Dendritic cell treated with granulocyte-macrophage colony-stimulating factor and Interleukin-4, amounts not matched to agents 40 ng/mL and 50 ng/mL, for 4 days (primary cell): ENCODE measurements at regions not wholly inside any gene's neighbourhood (a gene's known extent, or its start where the extent isn't known, plus 50 kb on each side); places are given as distances from the start of the nearest gene placed in this dataset.
"Not testable (repeated sequence)": the region's sequence is repeated elsewhere in the genome, so short reads cannot be mapped to it uniquely, and the experiment has no call there.

Experiments used
- H3K27ac Mint-ChIP-seq: one replicate; pipeline ENCODE4 v1.8.0; 2022; ENCODE audit warnings: mild to moderate bottlenecking, mixed read lengths
- H3K27me3 Mint-ChIP-seq: one replicate; pipeline ENCODE4 v1.8.0; 2022; ENCODE audit warnings: mild to moderate bottlenecking, mixed read lengths
- H3K36me3 Mint-ChIP-seq: one replicate; pipeline ENCODE4 v1.8.0; 2022; ENCODE audit warnings: low read depth, mixed read lengths
- H3K4me1 Mint-ChIP-seq: one replicate; pipeline ENCODE4 v1.8.0; 2022; ENCODE audit warnings: low read depth, mixed read lengths
- H3K4me3 Mint-ChIP-seq: one replicate; pipeline ENCODE4 v1.8.0; 2022; ENCODE audit warnings: mild to moderate bottlenecking, moderate library complexity, mixed read lengths
- H3K9me3 Mint-ChIP-seq: one replicate; pipeline ENCODE4 v1.8.0; 2022; ENCODE audit warnings: mixed read lengths
- intact Hi-C: fragments of 100-400 bp; cut with micrococcal nuclease; formaldehyde crosslinking; loops from one replicate; pipeline ENCODE4 v1.15.0; 2022

DNA sequence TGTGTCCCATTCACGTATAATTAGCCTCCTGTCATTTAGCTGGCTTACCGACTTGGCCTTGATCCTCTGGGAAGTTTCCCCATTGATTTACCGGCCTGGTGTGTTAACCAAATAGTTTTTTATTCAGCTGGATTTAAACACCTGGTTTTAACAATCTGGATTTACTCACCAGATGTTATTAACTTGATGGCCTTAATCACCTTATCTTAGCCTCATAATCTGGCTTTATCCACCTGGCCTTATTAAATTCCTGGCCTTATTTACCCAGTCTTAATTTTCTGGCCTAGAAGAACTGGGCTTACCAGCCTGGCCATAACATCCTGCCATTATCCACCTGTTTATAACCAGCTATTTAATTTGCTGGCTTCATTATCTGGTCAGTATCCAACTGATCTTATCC is 89.9 kb downstream of the IL12A start:
- no peaks in the 10 kb centered on the region for H3K4me1 Mint-ChIP-seq
- H3K36me3 Mint-ChIP-seq: no peaks in the 10 kb centered on the region
- H3K4me3 Mint-ChIP-seq: no peak overlapping the region
- H3K27me3 Mint-ChIP-seq: no peaks in the 10 kb centered on the region
- H3K9me3 Mint-ChIP-seq: no peaks in the 10 kb centered on the region
- H3K27ac Mint-ChIP-seq: no peak overlapping the region
- intact Hi-C loops: no loop called here

DNA sequence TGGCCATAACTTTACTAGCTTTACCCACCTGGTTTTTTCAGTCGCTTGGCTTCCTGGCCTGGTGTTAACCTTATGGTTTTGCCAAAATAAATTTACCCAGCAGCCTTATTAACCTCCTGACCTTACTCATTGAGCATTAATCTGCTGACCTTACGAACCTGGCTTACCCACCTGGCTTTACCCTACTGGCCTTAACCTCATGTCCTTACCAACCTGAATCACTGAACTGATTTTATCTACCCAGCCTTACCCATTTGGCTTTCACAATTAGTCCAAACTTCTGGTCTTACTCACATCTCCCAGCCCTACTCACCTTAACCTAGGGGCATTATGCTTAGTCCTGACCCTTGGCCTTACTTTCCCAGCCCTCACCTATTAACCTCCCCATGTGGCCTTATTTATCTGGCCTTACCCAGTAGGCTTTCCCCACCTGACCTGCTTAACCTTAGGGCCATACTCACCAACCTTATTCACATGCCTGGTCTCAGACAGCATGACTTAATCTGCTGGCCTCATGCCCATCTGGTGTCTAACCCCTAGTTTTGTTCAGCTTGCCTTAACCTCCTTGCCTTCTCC is 93.4 kb downstream of the IL12A start:
- Mint-ChIP-seq H3K4me1 (no peaks in the 10 kb centered on the region), H3K27me3 (no peaks in the 10 kb centered on the region), H3K36me3 (no peaks in the 10 kb centered on the region), H3K4me3 (no peak overlapping the region), H3K27ac (no peak overlapping the region), H3K9me3 (no peaks in the 10 kb centered on the region)
- intact Hi-C loops: no loop called here

DNA sequence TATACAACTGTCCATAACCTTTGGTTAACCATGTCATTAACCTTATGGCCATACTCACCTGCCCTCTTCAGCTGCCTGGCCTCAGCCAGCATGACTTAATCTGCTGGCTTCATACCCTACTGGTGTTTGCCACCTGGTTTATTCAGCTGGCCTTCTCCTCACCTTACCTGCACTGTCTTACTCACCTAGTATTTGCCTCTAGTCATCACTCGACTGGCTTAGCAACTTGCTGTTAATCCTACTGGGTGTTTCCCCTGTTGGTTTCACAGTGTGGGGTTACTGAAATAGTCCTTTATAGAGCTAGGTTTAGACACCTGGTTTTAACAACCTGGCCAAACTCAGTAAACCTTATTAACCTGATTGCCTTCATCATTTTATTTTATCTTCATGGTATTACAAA is 96.4 kb downstream of the IL12A start:
- H3K4me3 Mint-ChIP-seq: no peak overlapping the region
- intact Hi-C loops: no loop called here
- no peaks in the 10 kb centered on the region for H3K9me3 Mint-ChIP-seq
- no peak overlapping the region for H3K27ac Mint-ChIP-seq
- H3K4me1 Mint-ChIP-seq: no peaks in the 10 kb centered on the region
- no peaks in the 10 kb centered on the region for H3K36me3 Mint-ChIP-seq
- no peaks in the 10 kb centered on the region for H3K27me3 Mint-ChIP-seq

DNA sequence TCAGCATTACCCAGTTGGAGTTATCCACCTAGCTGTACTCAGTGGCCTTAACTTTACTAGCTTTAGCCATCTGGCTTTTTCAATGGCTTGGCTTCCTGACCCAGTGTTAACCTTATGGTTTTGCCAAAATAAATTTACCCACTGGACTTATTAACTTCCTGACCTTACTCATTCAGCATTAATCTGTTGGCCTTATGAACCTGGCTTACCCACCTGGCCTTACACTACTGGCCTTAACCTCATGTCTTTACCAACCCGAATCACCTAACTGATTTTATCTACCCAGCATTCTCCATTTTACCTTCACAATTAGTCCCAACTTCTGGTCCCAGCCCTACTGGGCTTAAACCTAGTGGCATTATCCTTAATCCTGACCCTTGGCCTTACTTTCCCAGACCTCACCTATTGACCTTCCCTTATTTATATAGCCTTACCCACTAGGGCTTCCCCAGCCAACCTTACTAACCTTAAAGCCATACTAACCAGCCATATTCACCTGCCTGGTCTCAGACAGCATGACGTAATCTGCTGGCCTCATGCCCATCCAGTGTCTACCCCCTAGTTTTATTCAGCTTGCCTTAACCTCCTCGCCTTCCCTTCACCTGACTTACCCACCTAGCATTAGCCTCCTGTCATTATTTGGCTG is 100.0 kb downstream of the IL12A start:
- H3K9me3 Mint-ChIP-seq: no peaks in the 10 kb centered on the region
- no peak overlapping the region for H3K4me3 Mint-ChIP-seq
- no peaks in the 10 kb centered on the region for H3K36me3 Mint-ChIP-seq
- H3K27me3 Mint-ChIP-seq: no peaks in the 10 kb centered on the region
- intact Hi-C loops: no loop called here
- H3K27ac Mint-ChIP-seq: no peak overlapping the region
- no peaks in the 10 kb centered on the region for H3K4me1 Mint-ChIP-seq

DNA sequence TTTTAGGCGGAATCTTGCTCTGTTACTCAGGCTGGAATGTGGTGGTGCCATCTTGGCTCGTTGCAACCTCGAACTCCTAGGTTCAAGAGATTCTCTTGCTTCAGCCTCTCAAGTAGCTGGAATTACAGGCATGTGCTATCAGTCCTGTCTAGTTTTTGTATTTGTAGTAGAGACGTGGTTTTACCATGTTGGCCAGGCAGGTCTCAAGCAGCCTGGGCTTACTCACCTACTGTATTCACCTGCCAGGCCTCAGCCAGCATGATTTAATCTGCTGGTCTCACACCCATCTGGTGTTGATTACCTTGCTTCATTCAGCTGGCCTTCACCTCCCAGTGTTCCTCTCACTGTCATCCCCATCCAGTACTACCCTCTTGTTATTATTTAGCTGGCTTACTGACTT is 102.0 kb downstream of the IL12A start:
- H3K27me3 Mint-ChIP-seq: no peaks in the 10 kb centered on the region
- no peaks in the 10 kb centered on the region for H3K9me3 Mint-ChIP-seq
- no peaks in the 10 kb centered on the region for H3K4me1 Mint-ChIP-seq

DNA sequence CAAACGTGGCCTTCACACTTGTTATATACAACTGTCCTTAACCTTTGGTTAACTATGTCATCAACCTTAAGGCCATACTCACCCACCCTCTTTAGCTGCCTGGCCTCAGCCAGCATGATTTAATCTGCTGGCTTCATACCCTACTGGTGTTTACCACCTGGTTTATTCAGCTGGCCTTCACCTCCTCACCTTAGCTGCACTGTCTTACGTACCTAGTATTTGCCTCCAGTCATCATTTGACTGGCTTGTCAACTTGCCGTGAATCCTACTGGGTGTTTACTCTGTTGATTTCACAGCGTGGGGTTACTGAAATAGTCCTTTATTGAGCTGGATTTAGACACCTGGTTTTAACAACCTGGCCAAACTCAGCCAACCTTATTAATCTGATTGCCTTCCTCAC is 102.8 kb downstream of the IL12A start:
- Mint-ChIP-seq H3K27me3 (no peaks in the 10 kb centered on the region), H3K27ac (no peak overlapping the region), H3K9me3 (no peaks in the 10 kb centered on the region), H3K36me3 (no peaks in the 10 kb centered on the region), H3K4me3 (no peak overlapping the region), H3K4me1 (no peaks in the 10 kb centered on the region)
- intact Hi-C loops: no loop called here

More for the DNA sequence above, 102.0 kb downstream of the IL12A start:
- intact Hi-C loops: no loop called here
- Mint-ChIP-seq H3K4me3 (no peak overlapping the region), H3K36me3 (no peaks in the 10 kb centered on the region), H3K27ac (no peak overlapping the region)

DNA sequence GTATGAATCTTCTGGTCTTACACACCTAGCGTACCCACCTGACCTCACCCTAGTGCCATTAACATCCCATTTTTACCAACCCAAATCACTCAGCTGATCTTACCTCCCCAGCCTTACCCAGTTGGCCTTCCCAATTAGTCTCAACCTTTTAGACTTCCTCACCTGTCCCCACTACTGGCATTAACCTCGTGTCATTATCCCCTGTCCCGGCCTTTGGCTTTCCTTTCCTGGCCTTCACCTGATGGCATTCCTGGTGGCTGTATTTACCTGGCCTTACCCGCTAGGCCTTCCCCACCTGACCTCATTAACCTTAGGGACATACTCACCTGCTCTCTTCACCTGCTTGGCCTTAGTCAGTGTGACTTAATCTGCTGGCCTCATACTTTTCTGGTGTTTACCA is 104.1 kb downstream of the IL12A start:
- Mint-ChIP-seq H3K36me3 (no peaks in the 10 kb centered on the region), H3K27me3 (no peaks in the 10 kb centered on the region), H3K27ac (no peak overlapping the region), H3K9me3 (no peaks in the 10 kb centered on the region), H3K4me3 (no peak overlapping the region), H3K4me1 (no peaks in the 10 kb centered on the region)
- intact Hi-C loops: no loop called here

DNA sequence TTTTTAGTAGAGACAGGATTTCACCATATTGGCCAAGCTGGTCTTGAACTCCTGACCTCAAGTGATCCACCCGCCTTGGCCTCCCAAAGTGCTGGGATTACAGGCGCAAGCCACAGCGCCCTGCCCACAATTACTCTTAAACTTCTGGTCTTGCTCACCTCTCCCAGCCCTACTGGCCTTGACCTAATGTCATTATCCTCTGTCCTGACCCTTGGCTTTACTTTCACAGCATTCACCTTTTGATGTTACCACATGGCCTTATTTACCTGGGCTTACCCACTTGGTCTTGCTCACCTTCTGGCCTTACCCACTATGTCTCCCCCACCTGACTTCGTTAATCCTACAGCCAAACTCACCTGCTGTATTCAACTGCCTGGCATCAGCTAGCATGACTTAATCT is 105.9 kb downstream of the IL12A start:
- Mint-ChIP-seq H3K36me3 (no peaks in the 10 kb centered on the region), H3K27me3 (no peaks in the 10 kb centered on the region), H3K27ac (no peak overlapping the region), H3K4me3 (no peak overlapping the region), H3K4me1 (peaks cover 1% of the 10 kb centered on the region), H3K9me3 (no peaks in the 10 kb centered on the region)
- intact Hi-C loops: no loop called here

DNA sequence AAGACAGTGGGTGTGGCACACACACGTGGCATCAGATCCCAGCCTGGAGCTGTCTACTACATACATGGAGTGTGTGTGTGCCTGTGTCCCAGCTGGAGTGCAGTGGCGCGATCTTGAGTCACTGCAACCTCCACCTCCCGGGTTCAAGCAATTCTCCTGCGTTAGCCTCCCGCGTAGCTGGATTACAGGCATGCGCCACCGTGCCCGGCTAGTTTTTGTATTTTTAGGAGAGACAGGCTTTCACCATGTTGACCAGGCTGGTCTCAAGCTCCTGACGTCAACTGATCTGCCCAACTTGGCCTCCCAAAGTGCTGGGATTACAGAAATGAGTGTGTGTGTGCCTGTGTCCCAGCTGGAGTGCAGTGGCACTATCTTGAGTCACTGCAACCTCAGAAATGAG is 108.8 kb downstream of the IL12A start:
- no peak overlapping the region for H3K27ac Mint-ChIP-seq
- intact Hi-C loops: no loop called here
- H3K27me3 Mint-ChIP-seq: peaks cover 2% of the 10 kb centered on the region
- no peaks in the 10 kb centered on the region for H3K9me3 Mint-ChIP-seq
- no peak overlapping the region for H3K4me3 Mint-ChIP-seq
- H3K36me3 Mint-ChIP-seq: no peaks in the 10 kb centered on the region
- H3K4me1 Mint-ChIP-seq: peaks cover 8% of the 10 kb centered on the region

DNA sequence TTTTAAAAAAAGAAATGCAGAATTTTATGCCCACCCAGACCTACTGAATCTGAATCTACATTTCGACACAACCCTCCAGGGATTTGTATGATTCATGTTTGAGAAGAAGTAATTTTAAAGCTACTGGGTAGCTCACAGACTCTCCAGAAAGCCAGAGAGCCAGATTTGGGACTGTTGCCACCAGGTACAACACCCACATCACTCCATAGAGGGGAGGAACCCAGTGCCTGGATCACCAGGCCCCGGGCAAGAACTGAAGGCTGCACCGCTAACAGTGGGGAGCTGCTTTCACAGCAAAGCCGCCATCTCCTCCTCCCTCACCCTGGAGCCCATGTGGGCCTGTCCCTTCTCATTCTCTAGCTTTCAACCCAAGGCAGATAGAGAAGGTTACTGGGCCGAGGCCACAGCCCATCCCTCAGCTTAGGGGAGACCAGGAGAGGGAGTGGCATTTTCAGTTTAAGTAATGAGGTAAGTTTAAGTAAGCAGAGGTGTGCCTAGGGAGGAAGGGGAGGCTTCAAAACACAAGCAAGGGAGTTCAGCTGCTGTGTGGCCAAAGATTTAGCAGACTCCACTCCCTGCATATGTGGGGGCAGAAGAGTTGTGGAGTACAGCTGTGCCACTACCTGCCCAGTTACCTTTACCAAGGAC is 109.8 kb downstream of the IL12A start:
- H3K4me1 Mint-ChIP-seq: peaks cover 8% of the 10 kb centered on the region
- no peaks in the 10 kb centered on the region for H3K9me3 Mint-ChIP-seq
- H3K36me3 Mint-ChIP-seq: no peaks in the 10 kb centered on the region
- no peak overlapping the region for H3K27ac Mint-ChIP-seq
- intact Hi-C loops: no loop called here
- H3K4me3 Mint-ChIP-seq: no peak overlapping the region
- peaks cover 2% of the 10 kb centered on the region for H3K27me3 Mint-ChIP-seq

DNA sequence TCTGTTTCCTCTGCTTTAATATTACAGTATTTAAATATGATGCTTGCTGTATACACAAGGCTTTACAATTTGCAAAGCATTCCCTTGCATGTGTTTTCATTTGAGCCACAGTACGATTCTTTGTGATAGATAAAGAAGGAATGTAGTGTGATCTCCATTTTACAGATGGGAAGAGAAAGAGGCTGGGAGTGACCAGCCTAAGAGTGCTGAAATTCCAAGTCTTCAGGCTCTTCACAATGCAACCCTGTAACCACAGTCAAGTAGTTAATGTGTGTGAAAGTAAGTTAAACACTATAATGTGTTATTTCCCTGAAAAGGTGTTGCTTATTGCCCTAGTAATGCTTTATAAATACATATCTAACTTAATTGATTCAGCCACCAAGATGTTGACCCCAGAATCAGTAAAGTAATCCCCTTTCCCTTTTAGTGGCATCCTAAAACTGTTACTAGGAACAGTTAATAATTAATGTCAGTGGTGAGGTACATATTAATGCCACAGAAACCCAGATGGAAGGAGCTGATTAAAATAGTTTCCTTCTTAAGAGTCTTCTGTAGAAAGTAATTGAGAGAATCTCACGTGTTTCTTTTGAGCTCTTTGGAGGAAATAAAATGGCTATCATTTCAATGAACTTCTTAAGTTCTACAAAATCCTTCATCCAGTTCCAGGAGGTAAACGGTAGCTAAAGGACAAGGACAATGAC is 110.4 kb downstream of the IL12A start:
- intact Hi-C loops: no loop called here
- H3K4me3 Mint-ChIP-seq: no peak overlapping the region
- H3K36me3 Mint-ChIP-seq: no peaks in the 10 kb centered on the region
- peaks cover 2% of the 10 kb centered on the region for H3K27me3 Mint-ChIP-seq
- peaks cover 8% of the 10 kb centered on the region for H3K4me1 Mint-ChIP-seq
- H3K9me3 Mint-ChIP-seq: no peaks in the 10 kb centered on the region
- no peak overlapping the region for H3K27ac Mint-ChIP-seq

DNA sequence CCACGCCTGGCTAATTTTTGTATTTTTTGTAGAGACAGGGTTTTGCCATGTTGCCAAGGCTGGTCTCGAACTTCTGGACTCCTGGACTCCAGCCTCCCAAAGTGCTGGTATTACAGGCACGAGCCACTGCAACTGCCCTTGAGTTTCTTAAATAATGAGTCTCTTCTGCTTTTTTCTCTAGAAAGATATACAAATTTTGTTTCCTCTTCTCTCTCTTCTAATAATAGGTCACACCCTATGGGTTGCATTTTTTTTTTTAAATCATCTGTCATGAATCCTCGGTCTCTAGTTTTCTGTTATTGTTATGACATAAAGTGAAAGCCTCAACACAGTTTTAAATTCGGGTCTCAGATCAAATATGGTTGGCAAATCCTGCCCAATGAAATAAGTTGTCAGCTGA is 111.2 kb downstream of the IL12A start:
- H3K27ac Mint-ChIP-seq: no peak overlapping the region
- peaks cover 2% of the 10 kb centered on the region for H3K27me3 Mint-ChIP-seq
- H3K9me3 Mint-ChIP-seq: no peaks in the 10 kb centered on the region
- no peak overlapping the region for H3K4me3 Mint-ChIP-seq
- H3K4me1 Mint-ChIP-seq: peaks cover 8% of the 10 kb centered on the region
- intact Hi-C loops: no loop called here
- no peaks in the 10 kb centered on the region for H3K36me3 Mint-ChIP-seq

DNA sequence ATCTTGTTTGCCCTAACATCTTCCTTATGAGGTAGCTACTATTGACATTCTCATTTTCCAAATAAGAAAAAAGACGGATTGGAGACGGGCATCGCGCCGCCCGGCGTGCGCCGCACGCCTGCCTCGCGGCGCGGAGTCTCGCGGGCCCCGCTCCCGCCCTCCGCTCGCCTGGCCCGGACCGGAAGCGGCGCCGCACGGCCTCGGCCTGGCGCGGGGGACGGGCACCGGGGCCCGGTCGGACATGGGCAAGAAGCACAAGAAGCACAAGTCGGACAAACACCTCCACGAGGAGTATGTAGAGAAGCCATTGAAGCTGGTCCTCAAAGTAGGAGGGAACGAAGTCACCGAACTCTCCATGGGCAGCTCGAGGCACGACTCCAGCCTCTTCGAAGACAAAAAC is 112.0 kb downstream of the IL12A start:
- H3K9me3 Mint-ChIP-seq: no peaks in the 10 kb centered on the region
- H3K27ac Mint-ChIP-seq: no peak overlapping the region
- intact Hi-C loops: no loop called here
- H3K4me3 Mint-ChIP-seq: no peak overlapping the region
- H3K27me3 Mint-ChIP-seq: peaks cover 2% of the 10 kb centered on the region
- peaks cover 10% of the 10 kb centered on the region for H3K4me1 Mint-ChIP-seq
- H3K36me3 Mint-ChIP-seq: no peaks in the 10 kb centered on the region

DNA sequence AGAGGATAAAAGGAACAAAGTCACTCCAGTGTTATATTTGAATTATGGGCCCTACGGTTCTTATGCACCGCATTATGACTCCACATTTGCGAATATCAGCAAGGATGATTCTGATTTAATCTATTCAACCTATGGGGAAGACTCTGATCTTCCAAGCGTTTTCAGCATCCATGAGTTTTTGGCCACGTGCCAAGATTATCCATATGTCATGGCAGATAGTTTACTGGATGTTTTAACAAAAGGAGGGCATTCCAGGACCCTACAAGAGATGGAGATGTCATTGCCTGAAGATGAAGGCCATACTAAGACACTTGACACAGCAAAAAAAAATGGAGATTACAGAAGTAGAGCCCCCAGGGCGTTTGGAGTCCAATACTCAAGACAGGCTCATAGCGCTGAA is 113.4 kb downstream of the IL12A start:
- intact Hi-C loops, H3K27ac Mint-ChIP-seq, H3K9me3 Mint-ChIP-seq, H3K27me3 Mint-ChIP-seq, H3K4me3 Mint-ChIP-seq, H3K36me3 Mint-ChIP-seq: not testable (repeated sequence)
- H3K4me1 Mint-ChIP-seq: peaks cover 21% of the 10 kb centered on the region
